HepG2 (cell line): ENCODE measurements at regions not wholly inside any gene's neighbourhood (a gene's known extent, or its start where the extent isn't known, plus 50 kb on each side); places are given as distances from the start of the nearest gene placed in this dataset.

ENCODE experiments used
- FOXO1 ChIP-seq: sonication (generic); formaldehyde crosslinking; IDR thresholded peaks from 2 replicates; pipeline ENCODE4 v1.4.0; 2020; ENCODE audit warnings: missing genetic modification reagents
- HES4 ChIP-seq: sonication (generic); formaldehyde crosslinking; IDR thresholded peaks from 2 replicates; pipeline ENCODE4 v1.9.0; 2021; ENCODE audit warnings: mild to moderate bottlenecking, missing genetic modification reagents, borderline replicate concordance
- SETDB1 ChIP-seq: sonication (generic); formaldehyde crosslinking; IDR thresholded peaks from 2 replicates; pipeline ENCODE4 v1.5.1; 2020; ENCODE audit warnings: missing genetic modification reagents, mild to moderate bottlenecking, borderline replicate concordance
- TF ChIP-seq, protein P1 (sequence below): sonication (generic); formaldehyde crosslinking; IDR thresholded peaks from 2 replicates; pipeline ENCODE4 v1.5.1; 2020; ENCODE audit warnings: mild to moderate bottlenecking, missing genetic modification reagents, borderline replicate concordance
- TF ChIP-seq, protein P2 (sequence below): sonication (generic); formaldehyde crosslinking; IDR thresholded peaks from 2 replicates; pipeline ENCODE4 v1.4.0; 2020; ENCODE audit warnings: low read depth, missing genetic modification reagents
- TF ChIP-seq, protein P3 (sequence below): sonication (generic); formaldehyde crosslinking; IDR thresholded peaks from 2 replicates; pipeline ENCODE4 v1.4.0; 2020; ENCODE audit warnings: mild to moderate bottlenecking, missing genetic modification reagents

DNA sequence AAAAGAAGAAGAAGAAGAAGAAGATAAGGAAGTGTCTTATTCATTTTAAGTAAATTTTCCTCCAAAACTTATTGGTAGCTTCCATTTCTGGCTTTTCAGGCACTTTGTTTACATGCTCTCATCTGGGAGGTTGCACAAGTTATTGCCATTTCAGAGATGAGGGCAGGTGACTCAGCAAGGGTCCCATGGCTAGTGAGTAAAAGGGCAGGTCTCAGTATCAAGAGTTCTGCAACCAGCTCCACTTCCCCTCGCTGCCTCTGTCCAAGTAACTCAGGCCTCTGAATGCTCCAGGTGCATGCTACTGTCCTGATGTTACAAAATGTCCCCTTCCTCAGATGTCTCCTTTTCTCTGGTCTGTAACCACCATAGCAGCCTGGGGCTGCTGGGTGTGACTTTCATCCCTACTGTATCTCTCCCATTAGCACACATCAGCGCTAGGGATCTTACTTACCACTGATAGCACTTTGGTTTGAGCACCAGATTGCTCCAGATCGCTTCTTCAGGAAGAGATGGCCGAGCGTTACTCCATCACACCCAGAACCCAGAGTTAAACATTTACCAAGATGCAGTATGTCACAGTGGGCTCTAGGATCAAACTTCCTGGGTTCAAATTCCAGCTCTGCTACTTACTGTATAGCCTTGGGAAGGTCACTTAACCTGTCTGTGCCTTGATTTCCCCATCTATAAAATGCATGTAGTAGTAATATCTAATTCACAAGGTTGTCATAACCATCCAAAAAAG lies 57.4 kb upstream of the LAPTM4A start (continued):
- TF ChIP-seq, protein P1, sequence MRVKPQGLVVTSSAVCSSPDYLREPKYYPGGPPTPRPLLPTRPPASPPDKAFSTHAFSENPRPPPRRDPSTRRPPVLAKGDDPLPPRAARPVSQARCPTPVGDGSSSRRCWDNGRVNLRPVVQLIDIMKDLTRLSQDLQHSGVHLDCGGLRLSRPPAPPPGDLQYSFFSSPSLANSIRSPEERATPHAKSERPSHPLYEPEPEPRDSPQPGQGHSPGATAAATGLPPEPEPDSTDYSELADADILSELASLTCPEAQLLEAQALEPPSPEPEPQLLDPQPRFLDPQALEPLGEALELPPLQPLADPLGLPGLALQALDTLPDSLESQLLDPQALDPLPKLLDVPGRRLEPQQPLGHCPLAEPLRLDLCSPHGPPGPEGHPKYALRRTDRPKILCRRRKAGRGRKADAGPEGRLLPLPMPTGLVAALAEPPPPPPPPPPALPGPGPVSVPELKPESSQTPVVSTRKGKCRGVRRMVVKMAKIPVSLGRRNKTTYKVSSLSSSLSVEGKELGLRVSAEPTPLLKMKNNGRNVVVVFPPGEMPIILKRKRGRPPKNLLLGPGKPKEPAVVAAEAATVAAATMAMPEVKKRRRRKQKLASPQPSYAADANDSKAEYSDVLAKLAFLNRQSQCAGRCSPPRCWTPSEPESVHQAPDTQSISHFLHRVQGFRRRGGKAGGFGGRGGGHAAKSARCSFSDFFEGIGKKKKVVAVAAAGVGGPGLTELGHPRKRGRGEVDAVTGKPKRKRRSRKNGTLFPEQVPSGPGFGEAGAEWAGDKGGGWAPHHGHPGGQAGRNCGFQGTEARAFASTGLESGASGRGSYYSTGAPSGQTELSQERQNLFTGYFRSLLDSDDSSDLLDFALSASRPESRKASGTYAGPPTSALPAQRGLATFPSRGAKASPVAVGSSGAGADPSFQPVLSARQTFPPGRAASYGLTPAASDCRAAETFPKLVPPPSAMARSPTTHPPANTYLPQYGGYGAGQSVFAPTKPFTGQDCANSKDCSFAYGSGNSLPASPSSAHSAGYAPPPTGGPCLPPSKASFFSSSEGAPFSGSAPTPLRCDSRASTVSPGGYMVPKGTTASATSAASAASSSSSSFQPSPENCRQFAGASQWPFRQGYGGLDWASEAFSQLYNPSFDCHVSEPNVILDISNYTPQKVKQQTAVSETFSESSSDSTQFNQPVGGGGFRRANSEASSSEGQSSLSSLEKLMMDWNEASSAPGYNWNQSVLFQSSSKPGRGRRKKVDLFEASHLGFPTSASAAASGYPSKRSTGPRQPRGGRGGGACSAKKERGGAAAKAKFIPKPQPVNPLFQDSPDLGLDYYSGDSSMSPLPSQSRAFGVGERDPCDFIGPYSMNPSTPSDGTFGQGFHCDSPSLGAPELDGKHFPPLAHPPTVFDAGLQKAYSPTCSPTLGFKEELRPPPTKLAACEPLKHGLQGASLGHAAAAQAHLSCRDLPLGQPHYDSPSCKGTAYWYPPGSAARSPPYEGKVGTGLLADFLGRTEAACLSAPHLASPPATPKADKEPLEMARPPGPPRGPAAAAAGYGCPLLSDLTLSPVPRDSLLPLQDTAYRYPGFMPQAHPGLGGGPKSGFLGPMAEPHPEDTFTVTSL = peak; percentile 38; the same call in 1 of the 2 replicates
- TF ChIP-seq HES4 (CRISPR knock-in tag) (no peak), SETDB1 (CRISPR knock-in tag) (no peak), FOXO1 (CRISPR knock-in tag) (peak; percentile 81; the same call in 1 of the 2 replicates)
- TF ChIP-seq, protein P2, sequence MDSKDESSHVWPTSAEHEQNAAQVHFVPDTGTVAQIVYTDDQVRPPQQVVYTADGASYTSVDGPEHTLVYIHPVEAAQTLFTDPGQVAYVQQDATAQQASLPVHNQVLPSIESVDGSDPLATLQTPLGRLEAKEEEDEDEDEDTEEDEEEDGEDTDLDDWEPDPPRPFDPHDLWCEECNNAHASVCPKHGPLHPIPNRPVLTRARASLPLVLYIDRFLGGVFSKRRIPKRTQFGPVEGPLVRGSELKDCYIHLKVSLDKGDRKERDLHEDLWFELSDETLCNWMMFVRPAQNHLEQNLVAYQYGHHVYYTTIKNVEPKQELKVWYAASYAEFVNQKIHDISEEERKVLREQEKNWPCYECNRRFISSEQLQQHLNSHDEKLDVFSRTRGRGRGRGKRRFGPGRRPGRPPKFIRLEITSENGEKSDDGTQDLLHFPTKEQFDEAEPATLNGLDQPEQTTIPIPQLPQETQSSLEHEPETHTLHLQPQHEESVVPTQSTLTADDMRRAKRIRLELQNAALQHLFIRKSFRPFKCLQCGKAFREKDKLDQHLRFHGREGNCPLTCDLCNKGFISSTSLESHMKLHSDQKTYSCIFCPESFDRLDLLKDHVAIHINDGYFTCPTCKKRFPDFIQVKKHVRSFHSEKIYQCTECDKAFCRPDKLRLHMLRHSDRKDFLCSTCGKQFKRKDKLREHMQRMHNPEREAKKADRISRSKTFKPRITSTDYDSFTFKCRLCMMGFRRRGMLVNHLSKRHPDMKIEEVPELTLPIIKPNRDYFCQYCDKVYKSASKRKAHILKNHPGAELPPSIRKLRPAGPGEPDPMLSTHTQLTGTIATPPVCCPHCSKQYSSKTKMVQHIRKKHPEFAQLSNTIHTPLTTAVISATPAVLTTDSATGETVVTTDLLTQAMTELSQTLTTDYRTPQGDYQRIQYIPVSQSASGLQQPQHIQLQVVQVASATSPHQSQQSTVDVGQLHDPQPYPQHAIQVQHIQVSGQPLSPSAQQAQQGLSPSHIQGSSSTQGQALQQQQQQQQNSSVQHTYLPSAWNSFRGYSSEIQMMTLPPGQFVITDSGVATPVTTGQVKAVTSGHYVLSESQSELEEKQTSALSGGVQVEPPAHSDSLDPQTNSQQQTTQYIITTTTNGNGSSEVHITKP (CRISPR knock-in tag) = peak; percentile 86; the same call in 1 of the 2 replicates
- TF ChIP-seq, protein P3, sequence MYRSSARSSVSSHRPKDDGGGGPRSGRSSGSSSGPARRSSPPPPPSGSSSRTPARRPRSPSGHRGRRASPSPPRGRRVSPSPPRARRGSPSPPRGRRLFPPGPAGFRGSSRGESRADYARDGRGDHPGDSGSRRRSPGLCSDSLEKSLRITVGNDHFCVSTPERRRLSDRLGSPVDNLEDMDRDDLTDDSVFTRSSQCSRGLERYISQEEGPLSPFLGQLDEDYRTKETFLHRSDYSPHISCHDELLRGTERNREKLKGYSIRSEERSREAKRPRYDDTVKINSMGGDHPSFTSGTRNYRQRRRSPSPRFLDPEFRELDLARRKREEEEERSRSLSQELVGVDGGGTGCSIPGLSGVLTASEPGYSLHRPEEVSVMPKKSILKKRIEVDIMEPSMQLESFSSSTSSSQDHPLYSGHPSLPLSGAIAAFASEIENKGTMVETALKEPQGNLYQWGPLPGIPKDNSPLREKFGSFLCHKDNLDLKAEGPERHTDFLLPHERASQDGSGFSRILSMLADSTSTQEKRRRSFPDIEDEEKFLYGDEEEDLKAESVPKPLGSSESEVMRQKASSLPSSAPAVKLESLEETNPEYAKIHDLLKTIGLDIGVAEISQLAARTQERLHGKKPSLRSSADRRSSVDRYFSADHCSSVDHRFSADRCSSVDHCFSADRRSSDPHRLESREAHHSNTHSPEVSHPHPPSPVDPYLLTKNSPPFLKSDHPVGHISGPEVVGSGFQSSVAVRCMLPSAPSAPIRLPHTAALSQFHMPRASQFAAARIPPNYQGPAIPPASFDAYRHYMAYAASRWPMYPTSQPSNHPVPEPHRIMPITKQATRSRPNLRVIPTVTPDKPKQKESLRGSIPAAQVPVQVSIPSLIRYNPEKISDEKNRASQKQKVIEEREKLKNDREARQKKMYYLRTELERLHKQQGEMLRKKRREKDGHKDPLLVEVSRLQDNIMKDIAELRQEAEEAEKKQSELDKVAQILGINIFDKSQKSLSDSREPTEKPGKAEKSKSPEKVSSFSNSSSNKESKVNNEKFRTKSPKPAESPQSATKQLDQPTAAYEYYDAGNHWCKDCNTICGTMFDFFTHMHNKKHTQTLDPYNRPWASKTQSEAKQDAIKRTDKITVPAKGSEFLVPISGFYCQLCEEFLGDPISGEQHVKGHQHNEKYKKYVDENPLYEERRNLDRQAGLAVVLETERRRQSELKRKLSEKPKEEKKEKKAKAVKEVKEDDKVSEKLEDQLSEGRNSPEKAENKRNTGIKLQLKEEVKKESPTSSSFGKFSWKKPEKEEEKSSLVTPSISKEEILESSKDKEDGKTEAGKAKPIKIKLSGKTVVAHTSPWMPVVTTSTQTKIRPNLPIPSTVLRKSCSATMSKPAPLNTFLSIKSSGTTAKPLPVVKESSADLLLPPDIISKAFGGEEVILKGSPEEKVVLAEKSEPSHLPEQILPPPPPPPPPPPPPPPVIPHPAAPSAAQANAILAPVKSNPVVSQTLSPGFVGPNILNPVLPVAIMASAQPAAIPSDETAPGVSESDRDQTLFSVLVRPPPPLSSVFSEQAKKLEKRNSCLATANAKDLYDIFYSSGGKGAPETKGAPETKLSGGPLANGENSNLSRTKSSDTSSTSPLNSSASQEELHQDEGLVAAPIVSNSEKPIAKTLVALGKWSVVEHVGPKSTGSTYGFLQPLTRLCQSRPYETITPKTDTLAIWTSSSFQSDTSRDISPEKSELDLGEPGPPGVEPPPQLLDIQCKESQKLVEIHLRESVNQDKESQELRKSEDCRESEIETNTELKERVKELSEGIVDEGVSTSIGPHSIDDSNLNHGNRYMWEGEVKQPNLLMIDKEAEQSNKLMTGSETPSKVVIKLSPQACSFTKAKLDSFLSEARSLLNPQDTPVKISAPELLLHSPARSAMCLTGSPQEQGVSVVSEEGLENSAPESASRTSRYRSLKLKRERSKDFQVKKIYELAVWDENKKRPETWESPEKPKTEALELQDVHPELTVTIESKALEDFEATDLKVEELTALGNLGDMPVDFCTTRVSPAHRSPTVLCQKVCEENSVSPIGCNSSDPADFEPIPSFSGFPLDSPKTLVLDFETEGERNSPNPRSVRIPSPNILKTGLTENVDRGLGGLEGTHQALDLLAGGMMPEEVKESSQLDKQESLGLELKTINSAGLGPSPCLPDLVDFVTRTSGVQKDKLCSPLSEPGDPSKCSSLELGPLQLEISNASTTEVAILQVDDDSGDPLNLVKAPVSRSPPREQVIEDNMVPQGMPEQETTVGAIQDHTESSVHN (CRISPR knock-in tag) = peak; percentile 65; the same call in 1 of the 2 replicates
